WTC11 (cell line): ENCODE measurements at regions not wholly inside any gene's neighbourhood (a gene's known extent, or its start where the extent isn't known, plus 50 kb on each side); places are given as distances from the start of the nearest gene placed in this dataset.

Experiments used
- ATAC-seq: fragments of 200-7000 bp; cut with Tn5 transposase; 2 replicates; pipeline ENCODE4 v1.10.0; 2021; ENCODE audit warnings: mild to moderate bottlenecking, moderate library complexity
- CTCF ChIA-PET: fragments of 300-600 bp; sonication (Branson Sonifier 250); formaldehyde crosslinking; loops from one replicate; lab custom pipeline; 2021; ENCODE audit warnings: antibody characterized with exemption; lab: Charles Lee
- POLR2A ChIA-PET: fragments of 350-600 bp; sonication (Branson Sonifier 250); formaldehyde crosslinking; loops from one replicate; lab custom pipeline; 2021; ENCODE audit warnings: antibody characterized with exemption; lab: Charles Lee
- DNase-seq: peaks from one replicate; pipeline ENCODE4 v3.0.0; 2021; ENCODE audit warnings: low spot score
- H3K27ac Mint-ChIP-seq: 2 replicates; pipeline ENCODE4 v1.8.0; 2021; ENCODE audit warnings: mixed read lengths
- H3K27me3 Mint-ChIP-seq: 2 replicates; pipeline ENCODE4 v1.8.0; 2021; ENCODE audit warnings: low read depth, mild to moderate bottlenecking, moderate library complexity, mixed read lengths
- H3K36me3 Mint-ChIP-seq: 2 replicates; pipeline ENCODE4 v1.8.0; 2021; ENCODE audit warnings: mixed read lengths
- H3K4me1 Mint-ChIP-seq: 2 replicates; pipeline ENCODE4 v1.8.0; 2022; ENCODE audit warnings: mixed read lengths
- H3K4me3 Mint-ChIP-seq: 2 replicates; pipeline ENCODE4 v1.8.0; 2021; ENCODE audit warnings: mild to moderate bottlenecking, moderate library complexity, mixed read lengths
- H3K9me3 Mint-ChIP-seq: 2 replicates; pipeline ENCODE4 v1.8.0; 2021; ENCODE audit warnings: mixed read lengths
- AFF4 ChIP-seq: sonication (generic); formaldehyde crosslinking; IDR thresholded peaks from 2 replicates; pipeline ENCODE4 v1.8.1; 2023; ENCODE audit warnings: mild to moderate bottlenecking, missing genetic modification reagents, borderline replicate concordance
- ATF1 ChIP-seq: sonication (generic); formaldehyde crosslinking; IDR thresholded peaks from 2 replicates; pipeline ENCODE4 v1.8.1; 2023; ENCODE audit warnings: mild to moderate bottlenecking, moderate library complexity, missing genetic modification reagents
- FOXK1 ChIP-seq: sonication (generic); formaldehyde crosslinking; IDR thresholded peaks from 2 replicates; pipeline ENCODE4 v1.8.0; 2022; ENCODE audit warnings: mild to moderate bottlenecking, moderate library complexity, missing genetic modification reagents
- GABPB1 ChIP-seq: sonication (generic); formaldehyde crosslinking; IDR thresholded peaks from 2 replicates; pipeline ENCODE4 v1.8.1; 2023; ENCODE audit warnings: mild to moderate bottlenecking, missing genetic modification reagents
- GRHL2 ChIP-seq: fragments of 250-450 bp; sonication (Bioruptor Pico); IDR thresholded peaks from 2 replicates; pipeline ENCODE4 v1.8.0; 2022; ENCODE audit warnings: mild to moderate bottlenecking, moderate library complexity; ENCODE audit not compliant: insufficient replicate concordance, severe bottlenecking
- KAT7 ChIP-seq: sonication (generic); formaldehyde crosslinking; IDR thresholded peaks from 2 replicates; pipeline ENCODE4 v1.8.1; 2023; ENCODE audit warnings: missing genetic modification reagents, mild to moderate bottlenecking, borderline replicate concordance
- MXD4 ChIP-seq: fragments of 250-450 bp; sonication (Bioruptor Pico); IDR thresholded peaks from 2 replicates; pipeline ENCODE4 v1.8.0; 2021; ENCODE audit warnings: mild to moderate bottlenecking, moderate library complexity, borderline replicate concordance
- NFATC4 ChIP-seq: fragments of 250-450 bp; sonication (Bioruptor Pico); IDR thresholded peaks from 2 replicates; pipeline ENCODE4 v1.9.0; 2021; ENCODE audit warnings: mild to moderate bottlenecking
- PRRX2 ChIP-seq: fragments of 250-450 bp; sonication (Bioruptor Pico); IDR thresholded peaks from 2 replicates; pipeline ENCODE4 v1.8.0; 2021; ENCODE audit warnings: mild to moderate bottlenecking
- SMAD3 ChIP-seq: sonication (generic); formaldehyde crosslinking; IDR thresholded peaks from 2 replicates; pipeline ENCODE4 v1.8.0; 2022; ENCODE audit warnings: missing genetic modification reagents, mild to moderate bottlenecking, borderline replicate concordance
- SOX15 ChIP-seq: fragments of 250-450 bp; sonication (Bioruptor Pico); IDR thresholded peaks from 2 replicates; pipeline ENCODE4 v1.9.0; 2021; ENCODE audit warnings: mild to moderate bottlenecking
- TEAD1 ChIP-seq: sonication (generic); formaldehyde crosslinking; IDR thresholded peaks from 2 replicates; pipeline ENCODE4 v1.8.0; 2022; ENCODE audit warnings: mild to moderate bottlenecking, missing genetic modification reagents
- ZBTB21 ChIP-seq: sonication (generic); formaldehyde crosslinking; IDR thresholded peaks from 2 replicates; pipeline ENCODE4 v1.8.1; 2023; ENCODE audit warnings: mild to moderate bottlenecking, missing genetic modification reagents, borderline replicate concordance
- ZNF121 ChIP-seq: sonication (generic); formaldehyde crosslinking; IDR thresholded peaks from 2 replicates; pipeline ENCODE4 v1.8.0; 2023; ENCODE audit warnings: missing genetic modification reagents
- ZNF138 ChIP-seq: sonication (generic); formaldehyde crosslinking; conservative IDR thresholded peaks from 2 replicates; pipeline ENCODE4 v1.8.1; 2022; ENCODE audit warnings: mild to moderate bottlenecking, moderate library complexity, missing genetic modification reagents
- ZNF219 ChIP-seq: sonication (generic); formaldehyde crosslinking; IDR thresholded peaks from 2 replicates; pipeline ENCODE4 v1.8.0; 2023; ENCODE audit warnings: missing genetic modification reagents, mild to moderate bottlenecking, borderline replicate concordance
- ZNF263 ChIP-seq: sonication (generic); formaldehyde crosslinking; IDR thresholded peaks from 2 replicates; pipeline ENCODE4 v1.8.1; 2022; ENCODE audit warnings: low read depth, mild to moderate bottlenecking, moderate library complexity, missing genetic modification reagents
- ZNF425 ChIP-seq: fragments of 250-450 bp; sonication (Bioruptor Pico); conservative IDR thresholded peaks from 2 replicates; pipeline ENCODE4 v1.9.0; 2021; ENCODE audit warnings: mild to moderate bottlenecking
- ZNF512 ChIP-seq: sonication (generic); formaldehyde crosslinking; IDR thresholded peaks from 2 replicates; pipeline ENCODE4 v1.8.1; 2022; ENCODE audit warnings: missing genetic modification reagents, borderline replicate concordance
- ZNF671 ChIP-seq: fragments of 250-450 bp; sonication (Bioruptor Pico); IDR thresholded peaks from 2 replicates; pipeline ENCODE4 v1.8.0; 2021; ENCODE audit warnings: mild to moderate bottlenecking
- ZSCAN18 ChIP-seq: fragments of 250-450 bp; sonication (Bioruptor Pico); IDR thresholded peaks from 2 replicates; pipeline ENCODE4 v2.1.2; 2022; ENCODE audit warnings: mild to moderate bottlenecking, moderate library complexity
- TF ChIP-seq, protein P1 (sequence below): sonication (generic); formaldehyde crosslinking; IDR thresholded peaks from 2 replicates; pipeline ENCODE4 v1.8.0; 2023; ENCODE audit warnings: missing genetic modification reagents
- TF ChIP-seq, protein P2 (sequence below): sonication (generic); formaldehyde crosslinking; IDR thresholded peaks from 2 replicates; pipeline ENCODE4 v1.8.0; 2022; ENCODE audit warnings: mild to moderate bottlenecking, missing genetic modification reagents

DNA sequence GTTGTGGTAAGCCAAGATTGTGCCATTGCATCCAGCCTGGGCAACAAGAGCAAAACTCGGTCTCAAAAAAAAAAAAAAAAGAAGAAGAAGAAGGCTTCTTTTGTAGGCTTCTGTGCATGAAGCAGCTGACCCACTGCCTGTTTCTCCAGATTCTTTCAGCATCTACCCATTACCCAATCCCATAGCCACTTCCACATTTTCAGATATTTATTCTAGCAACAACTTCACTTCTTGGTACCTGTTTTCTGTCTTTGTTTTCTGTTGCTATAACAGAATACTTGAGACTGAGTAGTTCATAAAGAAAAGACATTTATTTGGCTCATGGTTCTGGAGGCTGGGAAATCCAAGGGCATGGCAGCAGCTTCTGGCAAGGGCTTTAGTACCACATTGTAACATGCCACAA, 95.3 kb upstream of the SGK1 start:
- H3K36me3 Mint-ChIP-seq, result peaks cover 21% of the 10 kb centered on the region
- no peak overlapping the region for H3K4me3 Mint-ChIP-seq
- no peak for ATAC-seq
- TF ChIP-seq, protein P1, sequence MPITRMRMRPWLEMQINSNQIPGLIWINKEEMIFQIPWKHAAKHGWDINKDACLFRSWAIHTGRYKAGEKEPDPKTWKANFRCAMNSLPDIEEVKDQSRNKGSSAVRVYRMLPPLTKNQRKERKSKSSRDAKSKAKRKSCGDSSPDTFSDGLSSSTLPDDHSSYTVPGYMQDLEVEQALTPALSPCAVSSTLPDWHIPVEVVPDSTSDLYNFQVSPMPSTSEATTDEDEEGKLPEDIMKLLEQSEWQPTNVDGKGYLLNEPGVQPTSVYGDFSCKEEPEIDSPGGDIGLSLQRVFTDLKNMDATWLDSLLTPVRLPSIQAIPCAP (CRISPR knock-in tag), result no peak
- TF ChIP-seq ZBTB21 (CRISPR knock-in tag) (no peak), KAT7 (CRISPR knock-in tag) (no peak), NFATC4 (CRISPR knock-in tag) (no peak), GRHL2 (CRISPR knock-in tag) (no peak), GABPB1 (no peak), ZNF263 (CRISPR knock-in tag) (no peak), MXD4 (CRISPR knock-in tag) (no peak), TEAD1 (no peak)
- TF ChIP-seq, protein P2, sequence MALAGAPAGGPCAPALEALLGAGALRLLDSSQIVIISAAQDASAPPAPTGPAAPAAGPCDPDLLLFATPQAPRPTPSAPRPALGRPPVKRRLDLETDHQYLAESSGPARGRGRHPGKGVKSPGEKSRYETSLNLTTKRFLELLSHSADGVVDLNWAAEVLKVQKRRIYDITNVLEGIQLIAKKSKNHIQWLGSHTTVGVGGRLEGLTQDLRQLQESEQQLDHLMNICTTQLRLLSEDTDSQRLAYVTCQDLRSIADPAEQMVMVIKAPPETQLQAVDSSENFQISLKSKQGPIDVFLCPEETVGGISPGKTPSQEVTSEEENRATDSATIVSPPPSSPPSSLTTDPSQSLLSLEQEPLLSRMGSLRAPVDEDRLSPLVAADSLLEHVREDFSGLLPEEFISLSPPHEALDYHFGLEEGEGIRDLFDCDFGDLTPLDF (CRISPR knock-in tag), result no peak
- DNase-seq, result no peak
- peaks cover 6% of the 10 kb centered on the region for H3K4me1 Mint-ChIP-seq
- H3K27ac Mint-ChIP-seq, result no peak overlapping the region
- H3K27me3 Mint-ChIP-seq, result peaks cover 5% of the 10 kb centered on the region; the same call in 1 of the 2 replicates
- peaks cover 27% of the 10 kb centered on the region for H3K9me3 Mint-ChIP-seq
- ChIA-PET CTCF (no interaction called here), POLR2A (no interaction called here)

GRCh38 chr6:134410541-134410940, 92.6 kb upstream of the SGK1 start:
- H3K4me3 Mint-ChIP-seq, result no peak overlapping the region
- no peak overlapping the region for H3K27ac Mint-ChIP-seq
- H3K4me1 Mint-ChIP-seq, result peaks cover 14% of the 10 kb centered on the region
- no peak for DNase-seq
- H3K9me3 Mint-ChIP-seq, result peaks cover 27% of the 10 kb centered on the region
- H3K36me3 Mint-ChIP-seq, result peaks cover 21% of the 10 kb centered on the region
- ChIA-PET CTCF (no interaction called here), POLR2A (no interaction called here)
- TF ChIP-seq ZNF219 (CRISPR knock-in tag) (no peak), SOX15 (no peak), ZSCAN18 (no peak)
- H3K27me3 Mint-ChIP-seq, result peaks cover 5% of the 10 kb centered on the region; the same call in 1 of the 2 replicates
- no peak for ATAC-seq

GRCh38 chr6:134407791-134408190, 89.9 kb upstream of the SGK1 start:
- ATAC-seq, result no peak
- no peak overlapping the region for H3K4me3 Mint-ChIP-seq
- peaks cover 14% of the 10 kb centered on the region for H3K36me3 Mint-ChIP-seq
- H3K9me3 Mint-ChIP-seq, result peaks cover 19% of the 10 kb centered on the region
- H3K4me1 Mint-ChIP-seq, result peaks cover 14% of the 10 kb centered on the region
- H3K27me3 Mint-ChIP-seq, result peaks cover 3% of the 10 kb centered on the region; the same call in 1 of the 2 replicates
- POLR2A ChIA-PET, result no interaction called here
- CTCF ChIA-PET, result interaction anchor here (1.2 kb wide), 1 partner anchor 284 kb away, joined by 3 read pairs; no protein-coding TSS in a partner anchor
- no peak overlapping the region for H3K27ac Mint-ChIP-seq
- DNase-seq, result no peak
- TF ChIP-seq AFF4 (CRISPR knock-in tag) (no peak), ATF1 (CRISPR knock-in tag) (no peak), SMAD3 (CRISPR knock-in tag) (no peak), MXD4 (CRISPR knock-in tag) (no peak), FOXK1 (no peak), ZNF512 (no peak), PRRX2 (no peak), ZNF671 (CRISPR knock-in tag) (no peak), ZNF121 (no peak), ZNF138 (CRISPR knock-in tag) (no peak), GRHL2 (CRISPR knock-in tag) (no peak), ZNF425 (CRISPR knock-in tag) (no peak)
